Activated CD4-positive, CD25-positive, alpha-beta regulatory T cell treated with anti-CD3 and anti-CD28 coated beads, Interleukin-2, amount 50 U/mL, for 24 hours (primary cell): ENCODE measurements at regions not wholly inside any gene's neighbourhood (a gene's known extent, or its start where the extent isn't known, plus 50 kb on each side); places are given as distances from the start of the nearest gene placed in this dataset.

Source experiments
- ATAC-seq, 2 donors: fragments of 150-1000 bp; cut with Tn5 transposase; one replicate each; pipeline ENCODE4 v1.10.0; 2021; ENCODE audit warnings: mild to moderate bottlenecking in 1 of 2, moderate library complexity in 1 of 2

DNA sequence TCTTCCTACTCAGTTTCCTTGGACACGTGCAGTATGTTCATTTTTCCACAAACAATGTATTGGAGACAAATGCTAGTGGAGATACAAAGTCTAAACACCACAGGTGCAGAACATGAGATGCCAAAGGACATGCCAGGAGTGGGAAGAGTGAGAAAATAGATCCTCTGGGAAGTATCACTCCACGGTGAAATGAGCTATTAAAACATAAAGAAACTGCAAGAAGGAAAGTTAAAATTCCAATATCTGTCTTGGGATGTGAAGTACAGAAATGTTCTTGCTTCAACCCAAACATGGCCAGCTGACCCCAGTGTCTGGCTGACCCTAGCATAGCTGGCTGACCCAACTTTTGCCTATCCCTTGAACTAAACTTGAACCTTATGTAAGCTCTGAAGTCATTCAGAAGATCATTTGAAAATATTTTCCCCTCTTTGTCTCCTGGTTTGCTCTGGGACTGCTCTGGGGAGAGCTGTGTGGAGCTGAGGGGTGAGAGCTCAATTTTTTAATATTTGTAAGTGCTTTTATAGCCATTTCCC is 59.5 kb downstream of the FZD1 start:
- no peak for ATAC-seq

DNA sequence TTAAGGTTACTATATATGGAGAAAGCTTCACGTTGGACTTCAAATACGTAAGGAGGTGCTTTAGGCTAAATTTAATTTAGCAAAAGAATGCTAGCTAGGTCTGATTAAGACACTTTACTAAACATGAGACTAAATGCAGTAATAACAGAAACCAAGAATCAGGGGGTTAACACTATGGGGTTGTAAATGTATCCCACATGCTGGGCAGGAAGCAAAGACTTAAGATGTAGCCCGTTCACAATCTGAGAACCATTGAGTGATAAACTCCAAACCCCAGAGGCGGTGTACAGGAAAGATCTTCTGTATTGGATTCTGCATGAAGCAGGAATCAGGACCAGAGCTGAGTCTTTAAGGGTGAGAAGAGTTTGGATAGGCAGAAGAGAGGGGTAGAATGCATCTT is 60.4 kb downstream of the FZD1 start:
- no peak for ATAC-seq

DNA sequence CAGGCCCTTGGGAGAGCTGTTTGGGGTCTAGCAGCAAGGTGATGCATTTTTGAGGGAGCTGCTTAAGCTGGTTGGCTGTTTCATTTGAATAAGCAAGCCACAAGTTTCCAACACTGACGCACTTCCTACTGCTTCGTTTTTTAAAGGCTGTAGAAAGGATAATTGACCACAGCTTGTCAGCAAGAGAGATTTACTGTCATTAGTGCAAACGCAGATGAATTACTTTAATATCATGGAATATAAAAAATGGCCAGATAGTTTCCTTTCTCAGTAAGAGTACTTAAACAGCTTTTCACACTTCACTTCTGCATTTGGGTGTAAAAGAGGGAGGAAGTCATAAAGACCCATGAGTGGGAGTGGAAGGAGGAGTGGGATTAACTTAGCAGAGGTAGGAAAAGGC is 61.5 kb downstream of the FZD1 start:
- no peak for ATAC-seq

DNA sequence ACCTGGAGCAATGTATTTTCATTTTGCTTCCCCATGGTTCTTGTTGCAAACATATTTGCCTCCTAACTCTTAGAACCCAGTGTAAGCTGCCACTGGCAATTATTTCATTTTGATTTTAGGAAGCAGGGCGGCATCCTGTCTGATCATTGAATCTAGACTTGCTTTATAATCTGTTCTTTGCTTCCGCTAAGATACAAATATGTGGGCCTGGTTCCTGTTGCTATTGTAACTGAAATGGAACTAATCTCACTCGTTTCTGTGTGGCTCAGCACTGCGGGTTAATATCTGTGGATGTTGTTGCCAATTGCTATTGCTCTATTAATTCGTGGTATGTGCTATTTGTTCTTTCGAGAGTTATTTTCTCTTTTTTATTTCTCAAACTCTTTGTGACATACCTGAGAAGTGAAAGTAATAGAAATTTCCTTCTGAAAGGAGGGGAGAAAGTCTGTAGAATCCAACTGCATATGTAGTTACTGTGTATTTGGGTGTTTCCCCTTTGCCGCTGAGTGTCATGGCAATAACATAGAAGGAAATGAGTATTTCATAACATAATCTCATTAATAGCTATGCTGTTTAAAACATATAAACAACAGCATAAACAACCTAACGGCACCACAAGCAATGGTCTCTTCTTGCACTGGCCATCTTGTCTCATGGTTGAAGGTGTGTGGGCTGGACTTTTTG is 62.4 kb downstream of the FZD1 start:
- ATAC-seq: no peak

DNA sequence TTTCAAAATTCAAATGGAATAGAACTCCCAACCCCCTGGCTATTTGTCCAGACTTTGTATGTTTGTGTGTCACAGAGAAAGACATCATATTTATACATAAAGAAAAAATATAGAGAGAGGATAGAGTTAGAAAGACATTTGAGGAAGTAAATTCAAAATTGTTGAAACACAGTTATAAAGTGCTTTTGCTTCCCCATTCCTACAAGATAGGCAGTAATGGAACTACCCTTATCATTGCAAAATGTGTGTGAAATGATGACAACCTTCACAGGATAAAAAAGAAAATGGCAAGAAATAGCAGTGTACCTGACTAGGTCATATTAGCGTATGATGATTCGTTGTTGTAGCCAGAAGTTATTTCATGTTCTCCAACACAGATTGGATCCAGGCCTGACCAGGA is 63.1 kb downstream of the FZD1 start:
- no peak for ATAC-seq

DNA sequence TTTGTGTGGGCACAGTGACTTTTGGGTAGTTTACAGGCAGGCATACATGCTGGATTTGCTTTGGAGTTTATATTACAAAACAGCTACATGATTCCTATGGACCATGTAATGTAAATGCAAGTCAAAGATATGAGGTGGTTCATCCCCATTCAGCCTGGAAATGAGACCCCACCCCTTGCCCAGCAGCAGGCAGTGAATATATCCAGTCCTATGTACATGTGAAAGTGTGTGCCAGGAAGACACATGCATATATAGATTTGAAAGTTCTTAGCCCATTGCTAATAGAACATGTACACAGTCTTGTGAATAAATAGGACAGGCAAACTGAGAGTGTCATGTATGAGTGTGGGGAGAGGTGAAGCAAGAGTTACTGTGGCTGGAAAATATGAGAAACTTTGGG is 65.3 kb downstream of the FZD1 start:
- no peak for ATAC-seq

DNA sequence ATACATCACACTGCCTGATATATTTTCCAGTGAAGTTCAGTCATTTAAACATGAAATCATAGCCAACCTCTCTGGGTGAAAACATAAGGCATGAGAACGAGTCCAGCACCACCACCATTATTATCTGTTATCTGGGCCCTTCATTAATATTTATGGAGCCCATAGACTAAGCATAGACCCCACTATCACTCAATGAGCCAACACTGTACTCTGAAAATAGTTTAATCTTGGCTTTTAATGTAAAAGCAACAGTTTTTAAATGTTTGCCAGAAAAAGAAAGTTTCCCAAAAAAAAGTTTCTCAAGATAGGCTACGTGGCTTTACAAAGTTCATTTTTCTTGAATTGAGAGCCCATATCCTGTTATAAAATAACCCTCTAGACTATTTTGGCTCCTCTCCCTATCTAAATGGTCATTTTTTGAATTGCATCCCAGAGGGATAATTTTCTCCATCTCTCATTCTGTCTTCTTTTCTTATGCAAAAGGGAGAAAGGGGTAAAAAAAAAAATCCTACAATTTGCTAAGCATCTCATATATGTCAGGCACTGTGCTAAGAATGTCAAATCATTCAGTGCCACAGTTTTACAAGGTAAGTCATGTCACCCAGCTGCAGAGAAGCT is 66.1 kb downstream of the FZD1 start:
- no peak for ATAC-seq

DNA sequence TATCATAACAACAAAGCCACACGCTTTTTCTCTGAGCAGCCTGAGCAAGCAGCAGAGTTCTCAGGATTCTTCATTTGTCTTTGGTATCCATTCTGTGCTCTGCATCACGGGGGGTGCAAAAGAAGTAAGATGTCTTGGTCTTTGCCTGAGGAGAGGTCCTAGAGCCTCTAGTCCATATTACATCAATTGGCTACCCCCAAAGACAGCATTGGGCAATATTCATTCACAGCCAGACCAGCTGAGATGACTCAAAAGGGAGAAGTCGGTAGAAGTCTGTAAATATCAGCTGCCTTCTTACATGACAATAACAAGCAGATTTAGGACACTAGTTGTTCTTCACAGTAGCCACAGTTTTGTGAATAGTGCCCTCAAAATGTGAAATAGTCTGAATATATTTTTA is 66.6 kb downstream of the FZD1 start:
- no peak for ATAC-seq

DNA sequence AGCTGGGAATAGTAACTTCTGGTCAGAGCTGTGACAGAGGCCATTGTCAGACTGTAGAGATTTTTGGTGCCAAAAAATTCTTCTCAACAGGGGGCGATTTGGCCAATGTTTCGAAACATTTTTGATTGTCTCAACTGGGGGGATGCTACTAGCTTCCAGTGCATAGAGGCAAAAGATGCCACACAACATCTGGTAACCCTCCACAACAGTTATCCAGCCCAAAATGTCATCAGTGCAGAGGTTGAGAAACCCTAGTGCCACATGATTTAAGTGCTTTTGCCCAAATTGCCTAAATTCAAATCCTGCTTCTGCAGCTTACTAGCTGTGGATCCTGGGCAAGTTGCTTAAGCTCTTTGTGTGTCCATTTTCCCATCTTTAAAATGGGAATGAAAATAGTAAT is 71.9 kb downstream of the FZD1 start:
- no peak for ATAC-seq

DNA sequence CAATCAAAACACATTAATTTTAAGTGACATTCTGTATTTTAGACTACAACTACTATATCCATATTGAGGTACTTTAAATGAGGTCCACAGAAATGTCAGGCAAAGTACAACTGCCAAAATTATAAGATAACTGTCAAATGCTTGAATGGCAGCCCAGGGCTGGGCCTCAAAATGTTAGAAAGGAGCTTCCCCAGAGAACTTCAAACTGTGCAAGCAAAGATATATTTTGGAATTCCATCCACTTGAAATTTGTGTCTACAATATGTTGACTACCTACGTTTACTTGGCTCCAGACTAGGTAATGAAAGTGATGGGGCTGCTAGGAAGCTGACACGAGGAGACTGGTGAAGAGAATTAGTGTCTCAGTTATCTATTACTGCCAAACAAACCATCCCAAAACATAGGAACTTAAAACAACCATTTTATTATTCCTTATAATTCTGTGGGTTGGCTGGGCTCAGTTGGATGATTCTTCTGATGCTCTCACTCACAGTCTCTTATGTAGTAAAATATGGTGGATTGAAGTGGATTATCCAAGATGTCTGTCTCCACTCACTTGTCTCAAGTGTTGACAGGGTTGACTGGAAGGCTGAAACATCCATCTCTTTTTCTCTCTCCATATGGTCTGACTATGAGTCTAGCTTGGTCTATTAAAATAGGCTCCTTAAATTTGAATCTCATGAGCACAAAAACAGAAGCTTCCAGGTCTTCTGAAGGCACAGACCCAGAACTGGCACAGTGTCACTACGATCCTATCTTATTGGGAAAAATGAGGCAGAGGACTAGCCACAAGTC is 74.2 kb downstream of the FZD1 start:
- no peak for ATAC-seq

DNA sequence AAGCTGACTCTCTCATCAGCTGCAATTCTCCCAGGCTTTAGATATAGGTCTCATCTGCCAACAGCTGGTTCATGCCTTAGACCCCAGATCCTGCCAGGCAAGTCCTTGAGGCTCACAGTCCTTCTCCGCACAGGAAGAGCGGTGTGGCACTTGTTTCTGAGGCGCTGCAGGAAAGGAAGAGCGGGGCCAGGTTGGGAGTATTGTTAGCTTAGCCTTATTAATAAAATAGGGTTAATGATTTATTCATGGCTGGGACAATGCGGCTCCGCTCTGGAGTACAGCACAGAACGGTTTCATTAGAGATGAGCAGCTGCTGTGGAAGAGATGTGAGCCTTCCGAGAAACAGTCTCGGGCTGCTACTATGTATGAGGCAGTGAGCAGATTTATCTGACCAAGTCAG is 78.1 kb downstream of the FZD1 start:
- ATAC-seq: no peak

DNA sequence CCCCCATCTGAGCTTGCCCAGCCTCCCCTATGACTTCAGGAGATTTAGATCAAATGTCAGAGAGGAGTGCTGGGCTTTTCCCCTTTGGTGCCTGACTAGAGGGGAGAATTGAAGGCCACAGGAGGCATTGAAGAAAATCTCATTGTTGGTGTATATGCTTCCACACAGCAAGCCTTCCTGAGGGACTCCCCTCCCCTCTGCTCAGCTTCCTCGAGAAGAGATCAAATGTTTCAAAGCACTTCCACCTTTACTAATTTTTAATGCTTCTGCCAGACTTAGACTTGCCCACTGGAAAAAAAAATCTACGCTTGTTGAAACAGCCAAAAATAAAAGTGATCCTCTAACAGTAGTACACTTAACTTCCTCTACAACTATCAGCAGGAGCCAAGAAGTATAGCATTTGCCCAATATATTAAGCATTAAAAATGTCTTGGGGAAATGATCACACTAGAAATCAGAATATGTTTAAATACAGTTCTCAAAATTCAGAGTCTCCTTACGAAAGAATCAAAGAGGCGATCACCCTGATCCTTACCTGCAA is 79.3 kb downstream of the FZD1 start:
- no peak for ATAC-seq

DNA sequence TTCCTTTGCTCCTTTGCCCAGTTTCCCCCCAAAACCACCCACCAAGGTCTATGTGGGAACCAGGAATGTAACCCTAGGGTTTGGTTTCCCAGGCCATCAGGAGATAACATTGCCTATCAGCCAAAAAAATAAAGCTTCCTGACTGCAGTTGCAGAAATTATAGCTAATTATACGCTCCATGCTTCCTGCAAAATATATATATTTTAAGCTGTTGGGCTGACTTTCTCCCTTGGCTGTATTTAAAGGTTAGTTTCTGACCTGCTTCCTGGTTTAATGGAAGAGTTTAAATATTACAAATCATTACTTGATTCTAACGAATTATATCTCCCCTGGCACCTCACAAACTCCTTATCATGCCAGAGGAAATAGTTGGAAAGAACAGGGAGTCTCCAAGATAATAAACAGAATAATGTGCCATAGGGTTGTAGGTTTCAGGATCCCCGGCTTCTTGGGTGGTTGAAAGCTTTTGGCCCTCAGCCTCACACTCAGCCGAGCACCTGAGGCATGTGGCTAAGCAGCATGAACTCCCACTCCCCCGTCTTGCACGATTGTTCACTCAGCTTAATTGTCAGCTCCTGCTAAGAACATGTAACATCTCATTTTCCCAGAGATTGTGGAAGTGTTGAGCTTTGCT is 79.9 kb downstream of the FZD1 start:
- no peak for ATAC-seq

DNA sequence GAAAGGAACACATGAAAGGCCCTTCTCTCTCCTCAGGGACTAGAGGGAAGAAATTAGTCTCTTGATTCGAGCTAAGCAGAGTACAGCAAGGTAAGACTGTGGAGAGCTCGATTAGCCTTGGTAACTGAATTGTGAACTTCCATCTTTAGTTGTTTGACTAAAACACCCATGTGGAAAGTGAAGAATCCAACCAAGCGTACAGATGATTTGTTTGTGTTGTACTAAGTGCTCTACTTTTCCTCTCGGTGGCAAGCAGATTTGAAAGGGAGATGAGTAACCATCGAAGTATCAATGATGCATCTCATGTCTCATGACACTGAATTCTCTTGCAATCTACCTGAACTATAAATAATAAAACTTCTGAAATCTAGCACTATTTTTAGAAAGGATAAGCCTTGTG is 80.7 kb downstream of the FZD1 start:
- ATAC-seq: no peak

DNA sequence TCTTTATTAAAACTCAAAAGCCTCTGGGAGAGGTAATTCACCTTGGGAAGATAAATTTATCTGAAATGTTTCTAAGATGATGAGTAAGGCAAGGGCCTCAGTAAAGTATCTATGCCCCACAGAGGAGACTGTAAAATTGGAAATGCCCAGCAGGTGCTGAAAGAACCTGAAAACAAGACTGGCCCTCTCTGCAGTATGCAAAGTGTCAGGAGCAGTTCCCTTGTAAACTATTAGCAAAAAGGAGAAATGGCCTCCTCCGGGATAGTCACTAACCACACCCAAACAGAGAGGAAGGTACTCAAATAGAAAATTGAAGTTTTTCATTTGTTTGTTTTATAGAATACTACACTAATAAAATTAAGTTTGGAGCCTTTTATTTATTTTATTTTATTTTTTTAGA is 81.2 kb downstream of the FZD1 start:
- ATAC-seq: no peak

DNA sequence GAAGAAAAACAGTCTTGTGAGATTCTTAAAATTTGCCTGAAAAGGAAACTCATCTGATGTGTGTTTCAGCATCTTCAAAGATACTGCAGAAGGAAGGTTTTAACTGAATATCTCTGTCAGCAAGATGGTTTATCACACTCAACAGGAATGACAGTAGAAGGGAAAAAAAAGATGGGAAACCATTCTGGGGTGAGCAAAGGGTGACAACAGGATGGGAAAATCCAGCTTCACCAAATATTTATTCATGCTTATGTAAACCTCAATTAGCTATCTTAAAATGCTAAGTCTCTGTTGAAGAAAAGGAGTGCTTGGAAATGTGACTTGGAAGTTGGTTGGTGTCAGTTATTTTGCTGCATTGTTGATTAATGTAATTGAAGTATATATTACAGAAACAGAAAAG is 82.2 kb downstream of the FZD1 start:
- ATAC-seq: no peak

DNA sequence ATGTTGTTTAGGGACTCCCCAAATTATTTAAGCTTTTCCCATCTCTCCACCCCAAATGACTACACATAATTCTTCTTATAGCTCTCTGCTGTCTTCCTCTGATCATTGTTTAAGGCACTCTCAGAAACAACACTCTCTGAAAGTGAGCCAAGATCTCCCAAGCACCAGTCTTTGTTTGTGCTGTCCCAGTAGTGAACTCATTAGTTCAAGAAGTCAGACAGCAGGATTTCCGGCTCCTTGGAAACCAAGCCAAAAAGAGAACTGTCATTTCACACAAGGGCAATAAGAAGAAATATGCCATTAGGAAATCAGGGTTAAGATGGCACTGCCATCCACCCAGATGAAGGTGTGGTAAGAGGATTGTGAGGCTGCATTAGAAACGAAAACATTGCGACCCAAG is 83.1 kb downstream of the FZD1 start:
- ATAC-seq: no peak

DNA sequence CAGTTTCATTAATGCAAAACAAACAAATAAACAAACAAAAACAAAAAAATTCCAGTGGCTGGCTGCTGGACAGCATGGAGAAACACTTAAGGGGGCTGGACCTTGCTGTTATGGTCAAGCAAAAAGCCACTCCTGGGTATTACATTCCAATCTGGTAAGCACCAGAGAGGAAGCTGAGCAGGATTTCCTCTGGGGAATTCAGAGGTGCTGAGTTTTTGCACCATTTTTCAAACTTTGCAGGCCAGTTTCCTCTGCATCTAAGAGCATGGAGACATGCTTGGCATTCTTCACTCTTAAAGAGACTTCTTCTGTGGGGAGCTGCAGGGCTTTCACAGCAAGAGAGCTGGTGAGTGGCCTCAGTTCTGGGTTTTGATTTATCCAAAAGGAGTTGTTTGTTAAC is 84.5 kb downstream of the FZD1 start:
- ATAC-seq: no peak

DNA sequence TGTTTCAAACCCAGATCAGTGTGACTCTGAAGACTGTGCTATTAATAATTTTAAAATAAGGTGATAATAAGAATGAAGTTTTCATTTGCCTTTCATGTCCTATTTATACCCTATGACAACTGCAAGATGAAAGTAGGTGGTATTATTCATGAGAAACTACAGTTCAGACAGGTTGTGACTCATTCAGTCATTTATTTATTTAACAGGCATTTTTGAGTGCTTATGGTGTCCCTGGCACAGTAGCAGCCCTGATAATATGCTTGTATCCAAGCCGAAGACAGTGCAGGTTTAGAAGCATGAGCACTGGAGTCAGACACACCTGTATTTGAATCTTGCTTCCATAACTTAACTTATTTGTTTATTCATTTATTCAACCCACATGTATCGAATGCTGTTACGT is 87.1 kb downstream of the FZD1 start:
- ATAC-seq: no peak

DNA sequence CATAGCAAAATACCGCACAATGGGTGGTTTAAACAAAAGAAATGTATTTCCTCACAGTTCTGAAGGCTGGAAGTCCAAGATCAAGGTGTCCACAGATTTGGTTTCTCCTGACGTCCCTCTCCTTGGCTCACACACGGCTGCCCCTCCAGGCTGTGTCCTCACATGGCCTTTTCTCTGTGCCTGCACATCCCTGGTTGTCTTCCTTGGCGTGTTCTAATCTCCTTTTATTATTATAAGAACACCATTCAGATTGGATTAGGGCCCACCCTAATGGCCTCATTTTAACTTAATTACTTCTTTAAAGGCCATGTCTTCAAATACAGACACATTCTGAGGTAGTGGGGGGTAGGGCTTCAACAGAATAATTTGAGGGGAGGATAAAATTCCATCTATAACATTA is 87.9 kb downstream of the FZD1 start:
- no peak for ATAC-seq

DNA sequence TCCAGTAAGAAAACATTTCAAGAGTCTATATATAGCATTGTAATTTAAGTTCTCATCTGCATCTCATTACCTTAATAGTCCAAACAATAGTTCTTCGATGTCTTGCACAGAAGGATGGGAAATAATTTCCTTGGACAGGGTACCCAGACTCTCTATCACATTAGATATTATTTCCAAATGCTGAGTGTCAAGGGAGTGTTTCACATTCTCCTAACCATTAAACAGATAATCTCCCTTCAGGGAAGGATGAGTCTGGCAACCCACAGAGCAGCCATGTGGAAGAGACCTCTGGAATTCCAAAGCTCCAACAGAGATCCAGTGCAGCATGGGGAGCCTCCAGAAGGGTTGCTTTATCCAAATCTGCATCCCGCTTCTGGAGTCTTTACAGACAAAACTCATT is 89.6 kb downstream of the FZD1 start:
- no peak for ATAC-seq

DNA sequence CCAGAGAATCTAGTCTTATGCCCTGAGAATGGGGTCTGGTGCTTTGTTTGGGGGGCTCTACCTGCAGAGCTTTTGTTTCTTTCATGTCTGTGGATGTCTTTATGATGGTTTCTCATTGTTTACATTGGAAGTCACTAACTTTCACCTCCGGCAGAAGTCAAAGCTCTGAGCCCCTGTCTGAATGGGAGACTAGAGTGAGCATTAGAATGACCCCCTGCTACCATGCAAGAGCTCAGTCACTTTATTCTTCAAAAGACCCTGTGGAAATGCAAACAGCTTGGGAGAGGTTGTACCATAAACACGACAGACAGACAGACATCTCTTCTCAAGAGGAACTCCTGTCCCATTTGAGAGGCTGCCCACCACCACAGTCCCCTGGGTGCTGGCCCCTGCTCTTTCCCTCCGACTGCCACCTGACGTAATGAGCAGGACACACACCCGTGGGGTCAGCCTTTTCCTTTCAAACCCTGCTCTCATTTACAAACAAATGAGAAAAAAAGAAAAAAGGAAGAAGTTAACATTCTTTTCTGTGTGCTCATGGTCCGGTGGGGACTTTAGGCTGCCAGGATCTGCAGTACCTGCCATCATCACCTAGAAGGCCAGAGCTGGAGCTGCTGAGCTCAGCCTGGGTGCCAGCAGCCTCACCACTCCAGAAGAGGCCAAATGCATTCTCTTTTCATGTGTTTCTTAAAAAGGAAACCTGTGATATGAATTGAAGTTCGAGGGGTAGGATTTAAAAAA is 91.6 kb downstream of the FZD1 start:
- ATAC-seq: no peak

DNA sequence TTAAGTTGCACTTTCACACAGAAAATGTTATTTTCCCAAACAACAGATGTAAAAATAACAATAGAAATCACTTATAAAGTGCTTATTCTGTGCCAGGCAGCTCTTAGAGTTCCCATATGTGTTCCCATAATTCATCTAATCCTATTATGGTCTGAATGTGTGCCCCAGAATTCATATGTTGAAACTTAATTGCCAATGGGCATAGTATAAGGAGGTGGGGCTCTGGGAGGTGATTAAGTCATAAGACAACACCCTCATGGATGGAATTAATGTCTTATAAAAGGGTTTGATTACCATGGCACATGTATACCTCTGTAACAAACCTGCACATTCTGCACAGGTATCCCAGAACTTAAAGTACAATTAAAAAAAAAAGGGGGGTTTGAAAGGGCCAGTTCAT is 92.7 kb downstream of the FZD1 start:
- ATAC-seq: no peak
